ENCODE measurements at regions not wholly inside any gene's neighbourhood (a gene's known extent, or its start where the extent isn't known, plus 50 kb on each side); places are given as distances from the start of the nearest gene placed in this dataset.

DNA sequence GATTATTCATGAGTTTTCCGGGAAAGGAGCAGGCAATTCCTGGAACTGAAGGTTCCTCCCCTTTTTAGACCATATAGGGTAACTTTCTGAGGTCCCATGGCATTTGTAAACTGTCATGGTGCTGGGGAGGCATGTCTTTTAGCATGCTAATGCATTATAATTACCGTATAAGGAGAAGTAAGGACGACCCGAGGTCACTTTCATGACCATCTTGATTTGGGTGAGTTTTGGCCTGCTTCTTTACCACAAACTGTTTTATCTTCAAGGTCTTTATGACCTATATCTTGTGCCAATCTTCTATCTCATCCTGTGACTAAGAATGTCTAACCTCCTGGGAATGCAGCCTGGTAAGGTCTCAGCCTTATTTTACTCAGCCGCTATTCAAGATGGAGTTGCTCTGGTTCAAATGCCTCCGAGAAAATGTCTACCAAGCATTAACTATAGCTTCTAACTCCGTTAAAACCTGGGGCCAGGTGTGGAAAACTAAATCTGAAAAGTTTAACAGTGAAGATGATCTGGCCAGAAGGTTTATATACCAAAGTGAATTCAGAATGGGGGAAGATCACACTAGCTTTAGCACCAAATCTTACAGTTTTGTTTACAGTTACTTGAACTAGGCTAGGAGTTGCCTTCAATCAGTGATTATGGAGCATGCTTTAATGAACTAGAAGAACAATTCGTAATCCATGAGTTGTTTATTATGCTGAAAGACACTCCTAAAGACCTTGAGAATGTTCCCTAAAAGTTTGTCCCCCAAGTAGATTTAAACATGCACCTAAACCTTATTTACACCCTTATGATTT, 80.0 kb upstream of the TOP1 start:
- DNase-seq (no peak), ATAC-seq (ENCODE audit: low FRiP score in 2 of 2) (no peak)
- no peak overlapping the region for H3K4me3 ChIP-seq
- no peaks in the 10 kb centered on the region for H3K36me3 ChIP-seq
- TF ChIP-seq POLR2A (IDR thresholded peaks at IDR 0.05) (no peak), POLR2AphosphoS5 (IDR thresholded peaks at IDR 0.05) (no peak), EP300 (IDR thresholded peaks at IDR 0.05) (no peak)
- TF ChIP-seq, protein P1, sequence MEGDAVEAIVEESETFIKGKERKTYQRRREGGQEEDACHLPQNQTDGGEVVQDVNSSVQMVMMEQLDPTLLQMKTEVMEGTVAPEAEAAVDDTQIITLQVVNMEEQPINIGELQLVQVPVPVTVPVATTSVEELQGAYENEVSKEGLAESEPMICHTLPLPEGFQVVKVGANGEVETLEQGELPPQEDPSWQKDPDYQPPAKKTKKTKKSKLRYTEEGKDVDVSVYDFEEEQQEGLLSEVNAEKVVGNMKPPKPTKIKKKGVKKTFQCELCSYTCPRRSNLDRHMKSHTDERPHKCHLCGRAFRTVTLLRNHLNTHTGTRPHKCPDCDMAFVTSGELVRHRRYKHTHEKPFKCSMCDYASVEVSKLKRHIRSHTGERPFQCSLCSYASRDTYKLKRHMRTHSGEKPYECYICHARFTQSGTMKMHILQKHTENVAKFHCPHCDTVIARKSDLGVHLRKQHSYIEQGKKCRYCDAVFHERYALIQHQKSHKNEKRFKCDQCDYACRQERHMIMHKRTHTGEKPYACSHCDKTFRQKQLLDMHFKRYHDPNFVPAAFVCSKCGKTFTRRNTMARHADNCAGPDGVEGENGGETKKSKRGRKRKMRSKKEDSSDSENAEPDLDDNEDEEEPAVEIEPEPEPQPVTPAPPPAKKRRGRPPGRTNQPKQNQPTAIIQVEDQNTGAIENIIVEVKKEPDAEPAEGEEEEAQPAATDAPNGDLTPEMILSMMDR (IDR thresholded peaks at IDR 0.05), result no peak
- H3K27me3 ChIP-seq, result no peaks in the 10 kb centered on the region
- WGBS, 2 donors, result 77 to 88% methylated on average over 8 of the region's 8 CpGs
- no peaks in the 10 kb centered on the region for H3K9me3 ChIP-seq
- no peak overlapping the region for H3K27ac ChIP-seq
- H3K4me1 ChIP-seq, result no peaks in the 10 kb centered on the region

GRCh38 chr20:40949346-40949745, 79.3 kb upstream of the TOP1 start:
- no peak overlapping the region for H3K27ac ChIP-seq
- TF ChIP-seq POLR2AphosphoS5 (IDR thresholded peaks at IDR 0.05) (no peak), POLR2A (IDR thresholded peaks at IDR 0.05) (no peak), EP300 (IDR thresholded peaks at IDR 0.05) (no peak)
- TF ChIP-seq, protein P1 (IDR thresholded peaks at IDR 0.05), result no peak
- no peaks in the 10 kb centered on the region for H3K9me3 ChIP-seq
- no peaks in the 10 kb centered on the region for H3K27me3 ChIP-seq
- H3K4me1 ChIP-seq, result no peaks in the 10 kb centered on the region
- H3K4me3 ChIP-seq, result no peak overlapping the region
- ATAC-seq (ENCODE audit: low FRiP score in 2 of 2) (no peak), DNase-seq (no peak)
- H3K36me3 ChIP-seq, result no peaks in the 10 kb centered on the region
- 84 to 85% methylated on average over 2 of the region's 2 CpGs for WGBS, 2 donors

- ATAC-seq (ENCODE audit: low FRiP score in 2 of 2) (no peak), DNase-seq (no peak)
- no peaks in the 10 kb centered on the region for H3K36me3 ChIP-seq
- no peak overlapping the region for H3K27ac ChIP-seq
- TF ChIP-seq, protein P1 (IDR thresholded peaks at IDR 0.05), result no peak
- no peak for TF ChIP-seq EP300 (IDR thresholded peaks at IDR 0.05)
- TF ChIP-seq POLR2A (IDR thresholded peaks at IDR 0.05), result no peak
- TF ChIP-seq POLR2AphosphoS5 (IDR thresholded peaks at IDR 0.05), result no peak
- no peaks in the 10 kb centered on the region for H3K4me1 ChIP-seq
- no peaks in the 10 kb centered on the region for H3K9me3 ChIP-seq
- H3K27me3 ChIP-seq, result no peaks in the 10 kb centered on the region
- H3K4me3 ChIP-seq, result no peak overlapping the region
- WGBS, 2 donors, result 66 to 68% methylated on average over 9 of the region's 9 CpGs
Measured at GRCh38 chr20:40952136-40952535, 76.5 kb upstream of the TOP1 start.

DNA sequence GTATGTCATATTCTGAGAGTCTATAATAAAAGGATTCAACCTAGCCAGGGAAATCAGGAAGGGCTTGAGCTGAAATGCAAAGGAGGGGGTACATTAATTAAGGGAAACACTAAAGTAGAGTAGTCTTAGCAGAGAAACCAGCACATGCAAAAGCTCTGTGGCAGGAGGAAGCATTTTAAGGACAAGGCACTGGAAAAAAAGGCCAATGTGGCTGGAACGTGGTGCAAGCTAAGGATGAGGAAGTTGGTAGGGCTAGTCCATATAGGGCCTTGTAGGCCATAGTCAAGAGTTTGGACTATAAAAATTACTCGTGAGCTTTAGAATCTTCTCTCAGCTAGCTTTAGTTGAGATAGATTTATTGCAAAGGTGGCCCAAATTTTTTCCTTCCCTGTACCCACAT, 75.2 kb upstream of the TOP1 start:
- no peaks in the 10 kb centered on the region for H3K27me3 ChIP-seq
- TF ChIP-seq, protein P1 (IDR thresholded peaks at IDR 0.05), result no peak
- TF ChIP-seq POLR2AphosphoS5 (IDR thresholded peaks at IDR 0.05), result no peak
- TF ChIP-seq POLR2A (IDR thresholded peaks at IDR 0.05), result no peak
- no peak for TF ChIP-seq EP300 (IDR thresholded peaks at IDR 0.05)
- no peaks in the 10 kb centered on the region for H3K9me3 ChIP-seq
- ATAC-seq (ENCODE audit: low FRiP score in 2 of 2), result no peak
- no peaks in the 10 kb centered on the region for H3K4me1 ChIP-seq
- no peak overlapping the region for H3K27ac ChIP-seq
- WGBS, 2 donors, result 80 to 81% methylated on average over 2 of the region's 2 CpGs
- DNase-seq, result no peak
- no peak overlapping the region for H3K4me3 ChIP-seq
- H3K36me3 ChIP-seq, result no peaks in the 10 kb centered on the region

DNA sequence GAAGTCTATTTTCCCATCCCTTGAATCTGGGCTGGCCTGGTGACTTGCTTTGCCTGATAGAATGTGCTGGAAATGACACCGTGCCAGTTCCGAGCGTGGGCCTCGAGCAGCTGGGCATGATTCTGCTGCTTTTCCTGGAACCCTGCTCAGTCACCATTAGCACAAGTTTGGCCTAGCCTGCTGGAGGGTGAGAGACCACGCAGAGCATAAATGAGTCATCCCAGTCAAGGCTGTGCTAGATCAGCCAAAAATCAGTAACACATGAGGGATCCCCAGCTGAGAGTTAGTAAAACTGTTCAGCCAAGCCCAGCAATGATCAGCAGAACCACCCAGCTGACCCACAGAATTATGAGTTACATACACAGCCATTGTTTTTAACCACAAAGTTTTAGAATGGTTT, 74.8 kb upstream of the TOP1 start:
- DNase-seq, result no peak
- ATAC-seq (ENCODE audit: low FRiP score in 2 of 2), result no peak
- Histone ChIP-seq H3K9me3 (no peaks in the 10 kb centered on the region), H3K4me3 (no peak overlapping the region), H3K27ac (no peak overlapping the region), H3K4me1 (no peaks in the 10 kb centered on the region), H3K36me3 (no peaks in the 10 kb centered on the region), H3K27me3 (no peaks in the 10 kb centered on the region)
- TF ChIP-seq EP300 (IDR thresholded peaks at IDR 0.05), result no peak
- TF ChIP-seq POLR2A (IDR thresholded peaks at IDR 0.05), result no peak
- no peak for TF ChIP-seq POLR2AphosphoS5 (IDR thresholded peaks at IDR 0.05)
- TF ChIP-seq, protein P1 (IDR thresholded peaks at IDR 0.05), result no peak
- 80 to 98% methylated on average over 1 to 5 of the region's 5 CpGs for WGBS, 2 donors
